SK-N-SH treated with all-trans-retinoic acid at 6 μM for 48 hours (cell line): ENCODE measurements at regions not wholly inside any gene's neighbourhood (a gene's known extent, or its start where the extent isn't known, plus 50 kb on each side); places are given as distances from the start of the nearest gene placed in this dataset.

ENCODE experiments used
- ARNTL ChIP-seq: fragments of 450-650 bp; formaldehyde crosslinking; IDR thresholded peaks from 2 replicates; pipeline ENCODE4 v1.5.0; 2020; ENCODE audit warnings: low read depth, mild to moderate bottlenecking, moderate library complexity, borderline replicate concordance
- CSRNP3 ChIP-seq: fragments of 250-450 bp; sonication (Bioruptor Pico); IDR thresholded peaks from 2 replicates; pipeline ENCODE4 v1.5.1; 2021; ENCODE audit warnings: mild to moderate bottlenecking, moderate library complexity
- ESRRG ChIP-seq: fragments of 250-450 bp; sonication (Bioruptor Pico); IDR thresholded peaks from 2 replicates; pipeline ENCODE4 v1.6.1; 2021; ENCODE audit warnings: mild to moderate bottlenecking
- PATZ1 ChIP-seq: fragments of 250-450 bp; sonication (Bioruptor Pico); IDR thresholded peaks from 2 replicates; pipeline ENCODE4 v1.8.0; 2020; ENCODE audit warnings: mild to moderate bottlenecking, moderate library complexity, borderline replicate concordance
- RARB ChIP-seq: fragments of 250-450 bp; sonication (Bioruptor Pico); IDR thresholded peaks from 2 replicates; pipeline ENCODE4 v1.8.0; 2021; ENCODE audit warnings: mild to moderate bottlenecking, moderate library complexity
- SNAI2 ChIP-seq: fragments of 250-450 bp; sonication (Bioruptor Pico); IDR thresholded peaks from 2 replicates; pipeline ENCODE4 v1.5.0; 2020; ENCODE audit warnings: mild to moderate bottlenecking, moderate library complexity
- TCF4 ChIP-seq: fragments of 250-450 bp; sonication (Bioruptor Pico); IDR thresholded peaks from 2 replicates; pipeline ENCODE4 v1.8.0; 2021; ENCODE audit warnings: mild to moderate bottlenecking, moderate library complexity, borderline replicate concordance
- ZC3H10 ChIP-seq: fragments of 250-450 bp; sonication (Bioruptor Pico); IDR thresholded peaks from 2 replicates; pipeline ENCODE4 v1.5.1; 2021; ENCODE audit warnings: mild to moderate bottlenecking, moderate library complexity
- ZFP3 ChIP-seq: fragments of 250-450 bp; sonication (Bioruptor Pico); IDR thresholded peaks from 2 replicates; pipeline ENCODE4 v1.5.0; 2020; ENCODE audit warnings: mild to moderate bottlenecking, moderate library complexity
- ZNF70 ChIP-seq: fragments of 450-650 bp; formaldehyde crosslinking; IDR thresholded peaks from 2 replicates; pipeline ENCODE4 v1.5.0; 2020; ENCODE audit warnings: mild to moderate bottlenecking, moderate library complexity
- TF ChIP-seq, protein P1 (sequence below): fragments of 250-450 bp; sonication (Bioruptor Pico); IDR thresholded peaks from 2 replicates; pipeline ENCODE4 v1.8.0; 2021; ENCODE audit warnings: low read depth, mild to moderate bottlenecking, moderate library complexity, borderline replicate concordance

DNA sequence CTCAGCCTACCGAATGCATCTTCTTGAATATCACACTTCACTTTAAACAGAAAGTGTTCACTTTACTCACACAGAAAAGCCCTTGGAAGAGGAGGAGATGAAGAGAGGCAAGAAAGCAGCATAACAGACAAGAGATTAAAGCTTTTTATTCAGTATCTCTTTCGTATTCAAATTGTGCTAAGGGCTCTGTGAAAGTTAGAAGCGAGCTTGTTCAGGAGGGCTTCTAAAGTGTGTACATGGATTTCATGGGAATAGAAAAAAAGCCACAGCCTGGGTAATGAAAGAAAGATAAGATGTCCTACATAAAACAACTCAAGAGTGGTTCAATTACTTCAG is 531.9 kb downstream of the TMEM182 start:
- no peak for TF ChIP-seq SNAI2
- no peak for TF ChIP-seq PATZ1 (CRISPR knock-in tag)
- TF ChIP-seq ZNF70: no peak
- TF ChIP-seq RARB: no peak
- TF ChIP-seq ZFP3: no peak
- no peak for TF ChIP-seq TCF4 (CRISPR knock-in tag)
- TF ChIP-seq ESRRG (CRISPR knock-in tag): no peak
- no peak for TF ChIP-seq ARNTL
- TF ChIP-seq, protein P1, sequence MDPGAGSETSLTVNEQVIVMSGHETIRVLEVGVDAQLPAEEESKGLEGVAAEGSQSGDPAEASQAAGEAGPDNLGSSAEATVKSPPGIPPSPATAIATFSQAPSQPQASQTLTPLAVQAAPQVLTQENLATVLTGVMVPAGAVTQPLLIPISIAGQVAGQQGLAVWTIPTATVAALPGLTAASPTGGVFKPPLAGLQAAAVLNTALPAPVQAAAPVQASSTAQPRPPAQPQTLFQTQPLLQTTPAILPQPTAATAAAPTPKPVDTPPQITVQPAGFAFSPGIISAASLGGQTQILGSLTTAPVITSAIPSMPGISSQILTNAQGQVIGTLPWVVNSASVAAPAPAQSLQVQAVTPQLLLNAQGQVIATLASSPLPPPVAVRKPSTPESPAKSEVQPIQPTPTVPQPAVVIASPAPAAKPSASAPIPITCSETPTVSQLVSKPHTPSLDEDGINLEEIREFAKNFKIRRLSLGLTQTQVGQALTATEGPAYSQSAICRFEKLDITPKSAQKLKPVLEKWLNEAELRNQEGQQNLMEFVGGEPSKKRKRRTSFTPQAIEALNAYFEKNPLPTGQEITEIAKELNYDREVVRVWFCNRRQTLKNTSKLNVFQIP (CRISPR knock-in tag): no peak
- no peak for TF ChIP-seq ZC3H10 (CRISPR knock-in tag)
- no peak for TF ChIP-seq CSRNP3 (CRISPR knock-in tag)
